Breast epithelium (tissue), 4 donors: ENCODE measurements at regions not wholly inside any gene's neighbourhood (a gene's known extent, or its start where the extent isn't known, plus 50 kb on each side); places are given as distances from the start of the nearest gene placed in this dataset.

Source experiments
- DNase-seq, 2 donors: peaks; one replicate each; pipeline ENCODE4 v3.0.0-alpha.2; 2019; ENCODE audit warnings: low spot score in 2 of 2
- H3K27ac ChIP-seq, 2 donors: fragments of 200-600 bp; sonication (generic) in 1 of 2; one replicate each; pipeline ENCODE4 v1.5.1; 2016 to 2019; ENCODE audit warnings: mild to moderate bottlenecking in 1 of 2
- H3K27me3 ChIP-seq, 2 donors: fragments of 200-600 bp; sonication (generic) in 1 of 2; one replicate each; pipeline versions ENCODE4 v1.5.1 to v1.6.0; 2017 to 2019; ENCODE audit warnings: control low read depth in 1 of 2, mild to moderate bottlenecking in 1 of 2
- H3K36me3 ChIP-seq: fragments of 200-600 bp; one replicate; pipeline ENCODE4 v1.5.1; 2019
- H3K4me1 ChIP-seq, 2 donors: fragments of 200-600 bp; sonication (generic); one replicate each; pipeline ENCODE4 v1.5.1; 2016 to 2019; ENCODE audit warnings: control low read depth in 1 of 2
- H3K4me3 ChIP-seq, 3 donors: fragments of 200-600 bp; sonication (generic); 1 replicate in 2 of 3; 2 replicates in 1 of 3; pipeline ENCODE4 v1.5.1; 2016 to 2019; ENCODE audit warnings: mild to moderate bottlenecking in 3 of 3, moderate library complexity in 2 of 3
- H3K9me3 ChIP-seq, 2 donors: fragments of 200-600 bp; sonication (generic) in 1 of 2; one replicate each; pipeline ENCODE4 v1.5.1; 2016 to 2019; ENCODE audit warnings: control low read depth in 1 of 2
- CTCF ChIP-seq, 3 donors: fragments of 450-650 bp; IDR thresholded peaks; one replicate each; pipeline ENCODE4 v1.5.1; 2016 to 2017; ENCODE audit warnings: antibody characterized with exemption in 3 of 3, mild to moderate bottlenecking in 3 of 3, moderate library complexity in 3 of 3
- POLR2A ChIP-seq: fragments of 450-650 bp; IDR thresholded peaks from one replicate; pipeline ENCODE4 v1.6.1; 2016; ENCODE audit warnings: antibody characterized with exemption, mild to moderate bottlenecking, moderate library complexity
- POLR2AphosphoS5 ChIP-seq, 3 donors: sonication (generic); formaldehyde crosslinking; IDR thresholded peaks; one replicate each; pipeline ENCODE4 v1.6.1; 2017; ENCODE audit warnings: antibody characterized with exemption in 3 of 3
- intact Hi-C: fragments of 100-400 bp; cut with DNase I; formaldehyde crosslinking; loops from one replicate; pipeline ENCODE4 v1.15.1; 2023; ENCODE audit warnings: low total_unique reads

- intact Hi-C loops = no loop called here
- no peak for DNase-seq
These were observed 72.1 kb downstream of the AKR1C4 start for GRCh38 chr10:5268743-5269142.

GRCh38 chr10:5269791-5270190 is 73.2 kb downstream of the AKR1C4 start:
- no peak for DNase-seq
- no peak overlapping the region for H3K27ac ChIP-seq
- intact Hi-C loops = no loop called here
- H3K27me3 ChIP-seq = no peaks in the 10 kb centered on the region
- no peaks in the 10 kb centered on the region for H3K36me3 ChIP-seq
- peaks cover 6 to 15% of the 10 kb centered on the region in 2 donors for H3K9me3 ChIP-seq
- H3K4me3 ChIP-seq = no peak overlapping the region
- TF ChIP-seq POLR2AphosphoS5 (IDR thresholded peaks at IDR 0.05) (no peak), CTCF (IDR thresholded peaks at IDR 0.05) (no peak), POLR2A (no peak)
- no peaks in the 10 kb centered on the region for H3K4me1 ChIP-seq

More at GRCh38 chr10:5268743-5269142, 72.1 kb downstream of the AKR1C4 start:
- H3K4me1 ChIP-seq = no peaks in the 10 kb centered on the region
- peaks cover 6 to 17% of the 10 kb centered on the region in 2 donors for H3K9me3 ChIP-seq
- H3K27ac ChIP-seq = no peak overlapping the region
- no peak for TF ChIP-seq CTCF (IDR thresholded peaks at IDR 0.05)
- TF ChIP-seq POLR2AphosphoS5 (IDR thresholded peaks at IDR 0.05) = no peak
- no peak for TF ChIP-seq POLR2A
- H3K36me3 ChIP-seq = no peaks in the 10 kb centered on the region
- no peaks in the 10 kb centered on the region for H3K27me3 ChIP-seq
- H3K4me3 ChIP-seq = no peak overlapping the region

DNA sequence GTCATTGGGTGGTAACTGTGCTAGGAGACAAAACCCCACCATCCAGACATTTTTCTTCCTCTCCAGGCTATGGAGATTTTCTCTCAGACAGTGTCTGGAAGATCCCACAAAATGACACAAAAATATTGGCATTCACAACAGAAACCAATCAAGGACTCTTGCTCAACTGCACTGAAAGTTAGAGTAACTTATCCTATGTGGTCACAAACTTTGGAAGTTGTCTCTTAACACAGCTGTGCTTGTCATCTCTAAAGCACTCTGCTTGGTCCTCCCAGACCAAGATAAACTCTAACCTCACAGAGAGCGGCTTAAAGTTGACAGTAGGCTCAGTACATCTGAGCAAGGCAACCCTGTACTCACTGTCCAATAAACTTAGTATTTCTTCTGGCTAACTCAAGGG is 74.9 kb downstream of the AKR1C4 start:
- no peak for TF ChIP-seq POLR2A
- TF ChIP-seq POLR2AphosphoS5 (IDR thresholded peaks at IDR 0.05) = no peak
- TF ChIP-seq CTCF (IDR thresholded peaks at IDR 0.05) = no peak
- H3K27me3 ChIP-seq = no peaks in the 10 kb centered on the region
- intact Hi-C loops = no loop called here
- H3K4me3 ChIP-seq = no peak overlapping the region
- no peaks in the 10 kb centered on the region for H3K36me3 ChIP-seq
- DNase-seq = no peak
- H3K4me1 ChIP-seq = no peaks in the 10 kb centered on the region
- no peak overlapping the region for H3K27ac ChIP-seq
- peaks cover 0 to 9% of the 10 kb centered on the region in 2 donors for H3K9me3 ChIP-seq

DNA sequence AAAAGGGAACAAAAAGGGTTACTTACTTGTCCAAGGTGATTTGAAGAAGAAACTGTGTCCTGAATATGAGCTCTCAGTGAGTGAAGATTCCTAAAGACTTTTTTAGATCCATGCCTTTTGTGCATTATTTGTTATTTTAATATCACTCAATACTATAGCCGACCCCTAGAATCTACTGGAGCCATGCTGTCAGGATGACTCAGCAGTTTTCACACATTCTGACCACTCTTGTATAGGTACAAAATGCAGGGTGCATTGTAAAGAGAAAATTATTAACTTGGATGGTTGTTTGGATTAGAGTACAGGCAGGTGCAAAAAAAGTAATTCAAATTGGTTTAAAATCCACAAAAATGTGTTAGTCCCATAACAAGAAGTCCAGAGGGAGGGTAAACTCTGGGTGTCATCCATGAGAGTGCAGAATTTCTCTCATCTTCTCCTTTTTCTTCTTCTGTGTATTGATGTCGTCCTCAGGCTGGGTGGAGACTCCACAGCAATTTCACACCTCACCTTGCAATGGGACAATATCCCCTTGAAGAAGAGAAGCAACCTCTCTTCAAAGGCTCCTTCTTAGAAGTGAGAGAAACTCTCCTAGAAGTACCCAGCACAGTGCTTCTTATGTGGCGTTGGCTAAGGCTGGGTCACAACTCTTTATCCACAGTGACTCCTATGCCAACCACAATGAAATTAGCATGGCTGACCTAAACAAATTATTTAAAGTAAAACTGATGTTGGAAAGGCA is 75.6 kb downstream of the AKR1C4 start:
- no peak overlapping the region for H3K4me3 ChIP-seq
- intact Hi-C loops = no loop called here
- H3K4me1 ChIP-seq = no peaks in the 10 kb centered on the region
- no peak for DNase-seq
- H3K36me3 ChIP-seq = no peaks in the 10 kb centered on the region
- no peaks in the 10 kb centered on the region for H3K27me3 ChIP-seq
- peaks cover 0 to 2% of the 10 kb centered on the region in 2 donors for H3K9me3 ChIP-seq
- TF ChIP-seq POLR2A = no peak
- TF ChIP-seq POLR2AphosphoS5 (IDR thresholded peaks at IDR 0.05) = no peak
- TF ChIP-seq CTCF (IDR thresholded peaks at IDR 0.05) = no peak
- H3K27ac ChIP-seq = no peak overlapping the region

GRCh38 chr10:5274795-5275194 is 78.2 kb downstream of the AKR1C4 start:
- no peaks in the 10 kb centered on the region for H3K4me1 ChIP-seq
- no peak overlapping the region for H3K27ac ChIP-seq
- no peaks in the 10 kb centered on the region for H3K36me3 ChIP-seq
- no peaks in the 10 kb centered on the region for H3K9me3 ChIP-seq
- H3K4me3 ChIP-seq = no peak overlapping the region
- TF ChIP-seq CTCF (IDR thresholded peaks at IDR 0.05) (no peak), POLR2A (no peak), POLR2AphosphoS5 (IDR thresholded peaks at IDR 0.05) (no peak)
- intact Hi-C loops = no loop called here
- DNase-seq = no peak
- no peaks in the 10 kb centered on the region for H3K27me3 ChIP-seq
